ENCODE measurements at regions not wholly inside any gene's neighbourhood (a gene's known extent, or its start where the extent isn't known, plus 50 kb on each side); places are given as distances from the start of the nearest gene placed in this dataset.

DNA sequence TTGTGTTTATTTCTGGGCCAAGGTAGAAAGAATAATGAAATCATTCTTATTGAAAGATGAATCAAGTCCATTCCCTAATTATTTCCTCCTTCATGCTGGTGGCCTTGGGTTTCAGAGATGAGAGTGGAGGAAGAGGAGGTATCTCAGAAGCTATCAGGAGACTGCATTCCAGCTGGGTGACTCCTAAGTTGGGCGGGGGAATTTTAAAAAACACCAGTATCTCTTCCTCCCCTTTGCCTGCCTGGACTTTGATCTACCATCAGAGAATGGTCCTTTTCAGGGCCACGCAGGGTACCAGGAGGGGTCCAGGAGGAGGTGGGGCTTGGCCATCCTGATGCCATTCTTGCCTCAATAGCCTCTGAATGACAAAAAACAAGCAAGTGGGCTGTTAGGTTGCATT is 104.4 kb downstream of the ASMT start:
- ATAC-seq (no peak), DNase-seq (ENCODE audit: low read depth, low spot score) (no peak), FAIRE-seq (no peak)
- no TSS peak for BruUV-seq (replicated peaks)
- TF ChIP-seq EED (IDR thresholded peaks at IDR 0.05; ENCODE audit: low read depth) (no peak), RAD51 (IDR thresholded peaks at IDR 0.05) (no peak), ZNF24 (IDR thresholded peaks at IDR 0.05) (no peak), DPF2 (IDR thresholded peaks at IDR 0.05) (no peak), FOXM1 (IDR thresholded peaks at IDR 0.05; ENCODE audit: low read depth, low read length) (no peak), POLR2AphosphoS5 (IDR thresholded peaks at IDR 0.05; ENCODE audit: low read length) (no peak), SP1 (IDR thresholded peaks at IDR 0.05; ENCODE audit: low read depth, low read length) (no peak)
- TF ChIP-seq, protein P1, sequence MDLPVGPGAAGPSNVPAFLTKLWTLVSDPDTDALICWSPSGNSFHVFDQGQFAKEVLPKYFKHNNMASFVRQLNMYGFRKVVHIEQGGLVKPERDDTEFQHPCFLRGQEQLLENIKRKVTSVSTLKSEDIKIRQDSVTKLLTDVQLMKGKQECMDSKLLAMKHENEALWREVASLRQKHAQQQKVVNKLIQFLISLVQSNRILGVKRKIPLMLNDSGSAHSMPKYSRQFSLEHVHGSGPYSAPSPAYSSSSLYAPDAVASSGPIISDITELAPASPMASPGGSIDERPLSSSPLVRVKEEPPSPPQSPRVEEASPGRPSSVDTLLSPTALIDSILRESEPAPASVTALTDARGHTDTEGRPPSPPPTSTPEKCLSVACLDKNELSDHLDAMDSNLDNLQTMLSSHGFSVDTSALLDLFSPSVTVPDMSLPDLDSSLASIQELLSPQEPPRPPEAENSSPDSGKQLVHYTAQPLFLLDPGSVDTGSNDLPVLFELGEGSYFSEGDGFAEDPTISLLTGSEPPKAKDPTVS (IDR thresholded peaks at IDR 0.05; ENCODE audit: low read depth, low read length) = no peak
- TF ChIP-seq, protein P2, sequence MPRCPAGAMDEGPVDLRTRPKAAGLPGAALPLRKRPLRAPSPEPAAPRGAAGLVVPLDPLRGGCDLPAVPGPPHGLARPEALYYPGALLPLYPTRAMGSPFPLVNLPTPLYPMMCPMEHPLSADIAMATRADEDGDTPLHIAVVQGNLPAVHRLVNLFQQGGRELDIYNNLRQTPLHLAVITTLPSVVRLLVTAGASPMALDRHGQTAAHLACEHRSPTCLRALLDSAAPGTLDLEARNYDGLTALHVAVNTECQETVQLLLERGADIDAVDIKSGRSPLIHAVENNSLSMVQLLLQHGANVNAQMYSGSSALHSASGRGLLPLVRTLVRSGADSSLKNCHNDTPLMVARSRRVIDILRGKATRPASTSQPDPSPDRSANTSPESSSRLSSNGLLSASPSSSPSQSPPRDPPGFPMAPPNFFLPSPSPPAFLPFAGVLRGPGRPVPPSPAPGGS (IDR thresholded peaks at IDR 0.05; ENCODE audit: borderline replicate concordance, insufficient read depth, low read depth, low read length, poor library complexity, severe bottlenecking) = no peak
- TF ChIP-seq, protein P3, sequence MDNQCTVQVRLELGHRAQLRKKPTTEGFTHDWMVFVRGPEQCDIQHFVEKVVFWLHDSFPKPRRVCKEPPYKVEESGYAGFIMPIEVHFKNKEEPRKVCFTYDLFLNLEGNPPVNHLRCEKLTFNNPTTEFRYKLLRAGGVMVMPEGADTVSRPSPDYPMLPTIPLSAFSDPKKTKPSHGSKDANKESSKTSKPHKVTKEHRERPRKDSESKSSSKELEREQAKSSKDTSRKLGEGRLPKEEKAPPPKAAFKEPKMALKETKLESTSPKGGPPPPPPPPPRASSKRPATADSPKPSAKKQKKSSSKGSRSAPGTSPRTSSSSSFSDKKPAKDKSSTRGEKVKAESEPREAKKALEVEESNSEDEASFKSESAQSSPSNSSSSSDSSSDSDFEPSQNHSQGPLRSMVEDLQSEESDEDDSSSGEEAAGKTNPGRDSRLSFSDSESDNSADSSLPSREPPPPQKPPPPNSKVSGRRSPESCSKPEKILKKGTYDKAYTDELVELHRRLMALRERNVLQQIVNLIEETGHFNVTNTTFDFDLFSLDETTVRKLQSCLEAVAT (IDR thresholded peaks at IDR 0.05) = no peak
- ChIA-PET CTCF (no interaction called here), SMC1A (ENCODE audit: uncharacterized antibody, unreplicated experiment) (no interaction called here), RAD21 (ENCODE audit: unreplicated experiment) (no interaction called here), POLR2A (no interaction called here)
- H3K4me2 ChIP-seq (ENCODE audit: control insufficient read depth, insufficient read depth) = no peak overlapping the region
- H3K9me3 ChIP-seq (replicated peaks; ENCODE audit: control insufficient read depth, insufficient read depth, low read length) = no peaks in the 10 kb centered on the region
- H3K4me1 ChIP-seq (ENCODE audit: control insufficient read depth, insufficient read depth, low read length) = no peaks in the 10 kb centered on the region
- H4K20me1 ChIP-seq (ENCODE audit: control insufficient read depth, insufficient read depth) = no peaks in the 10 kb centered on the region
- H3K79me2 ChIP-seq (ENCODE audit: control insufficient read depth, insufficient read depth, low read length) = no peaks in the 10 kb centered on the region
- intact Hi-C loops (cut with micrococcal nuclease; ENCODE audit: unreplicated experiment) (no loop called here), in situ Hi-C loops (cut with MboI) (no loop called here)
- H3K36me3 ChIP-seq (ENCODE audit: control insufficient read depth in 2 of 2, insufficient read depth in 2 of 2, low read length in 1 of 2) = no peaks in the 10 kb centered on the region
- H3K9ac ChIP-seq (ENCODE audit: control insufficient read depth, insufficient read depth, low read length) = no peak overlapping the region
- no peaks in the 10 kb centered on the region for H3K27me3 ChIP-seq (replicated peaks in 1 of 2; ENCODE audit: control insufficient read depth in 2 of 2, insufficient read depth in 2 of 2, low read length in 1 of 2)
- H2AFZ ChIP-seq (ENCODE audit: control insufficient read depth, low read depth, low read length) = no peak overlapping the region
- WGBS (ENCODE audit: insufficient coverage, insufficient replicate concordance, low lambda C conversion rate, missing lambda C conversion rate) = 50% methylated on average over 2 of the region's 2 CpGs
- no peak overlapping the region for H3K27ac ChIP-seq (ENCODE audit: control insufficient read depth, insufficient read depth)
- H3K4me3 ChIP-seq = no peak overlapping the region
